Vagina (tissue), 2 donors: ENCODE measurements at regions not wholly inside any gene's neighbourhood (a gene's known extent, or its start where the extent isn't known, plus 50 kb on each side); places are given as distances from the start of the nearest gene placed in this dataset.
"Not testable (repeated sequence)": the region's sequence is repeated elsewhere in the genome, so short reads cannot be mapped to it uniquely, and the experiment has no call there.

Source experiments
- DNase-seq, 2 donors: peaks; one replicate each; pipeline ENCODE4 v3.0.0-alpha.2; 2017; ENCODE audit errors: extremely low spot score in 2 of 2
- H3K27ac ChIP-seq: fragments of 200-600 bp; sonication (generic); one replicate; pipeline ENCODE4 v1.5.1; 2019
- H3K27me3 ChIP-seq: fragments of 200-600 bp; sonication (generic); one replicate; pipeline ENCODE4 v1.5.1; 2019
- H3K36me3 ChIP-seq, 2 donors: fragments of 200-600 bp; sonication (generic); one replicate each; pipeline ENCODE4 v1.5.1; 2017 to 2019
- H3K4me1 ChIP-seq: fragments of 200-600 bp; sonication (generic); one replicate; pipeline ENCODE4 v1.5.1; 2019
- H3K4me3 ChIP-seq, 2 donors: fragments of 200-600 bp; sonication (generic); 1 replicate in 1 of 2; 2 replicates in 1 of 2; pipeline ENCODE4 v1.5.1; 2016 to 2019
- H3K9me3 ChIP-seq: fragments of 200-600 bp; sonication (generic); one replicate; pipeline ENCODE4 v1.5.1; 2019
- POLR2A ChIP-seq, 2 donors: fragments of 450-650 bp; IDR thresholded peaks; one replicate each; pipeline ENCODE4 v1.6.1; 2017; ENCODE audit warnings: antibody characterized with exemption in 2 of 2, mild to moderate bottlenecking in 2 of 2, moderate library complexity in 2 of 2
- POLR2AphosphoS5 ChIP-seq, 2 donors: sonication (generic); formaldehyde crosslinking; IDR thresholded peaks; one replicate each; pipeline ENCODE4 v1.9.0; 2017; ENCODE audit warnings: antibody characterized with exemption in 2 of 2, mild to moderate bottlenecking in 2 of 2, low read depth in 1 of 2; ENCODE audit not compliant: insufficient read depth in 1 of 2
- intact Hi-C: fragments of 100-400 bp; cut with DNase I; formaldehyde crosslinking; loops from one replicate; pipeline ENCODE4 v1.15.1; 2023
- TF ChIP-seq, protein P1 (sequence below), 3 experiments: fragments of 450-650 bp in 2 of 3; fragments of 200-600 bp in 1 of 3; sonication (generic) in 1 of 3; IDR thresholded peaks; one replicate each; pipeline ENCODE4 v1.5.1; 2017 to 2019; ENCODE audit warnings: antibody characterized with exemption in 3 of 3, mild to moderate bottlenecking in 2 of 3, moderate library complexity in 2 of 3

DNA sequence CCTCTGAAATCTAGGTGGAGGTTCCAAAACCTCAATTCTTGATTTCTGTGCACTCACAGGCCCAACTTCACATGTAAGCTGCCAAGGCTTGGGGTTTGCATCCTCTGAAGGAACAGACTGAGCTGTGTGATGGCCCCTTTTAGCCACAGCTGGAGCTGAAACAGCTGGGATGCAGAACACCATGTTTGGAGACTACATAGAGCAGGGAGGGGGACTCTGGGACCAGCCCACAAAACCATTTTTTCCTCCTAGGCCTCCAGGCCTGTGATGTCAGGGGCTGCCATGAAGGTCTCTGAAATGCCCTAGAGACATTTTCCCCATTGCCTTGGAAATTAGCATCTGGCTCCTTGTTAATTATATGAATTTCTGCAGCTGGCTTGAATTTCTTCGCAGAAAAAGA, 1025.9 kb upstream of the NOVA1 start:
- H3K27ac ChIP-seq = no peak overlapping the region
- no peaks in the 10 kb centered on the region for H3K36me3 ChIP-seq
- H3K4me1 ChIP-seq = no peaks in the 10 kb centered on the region
- TF ChIP-seq, protein P1, sequence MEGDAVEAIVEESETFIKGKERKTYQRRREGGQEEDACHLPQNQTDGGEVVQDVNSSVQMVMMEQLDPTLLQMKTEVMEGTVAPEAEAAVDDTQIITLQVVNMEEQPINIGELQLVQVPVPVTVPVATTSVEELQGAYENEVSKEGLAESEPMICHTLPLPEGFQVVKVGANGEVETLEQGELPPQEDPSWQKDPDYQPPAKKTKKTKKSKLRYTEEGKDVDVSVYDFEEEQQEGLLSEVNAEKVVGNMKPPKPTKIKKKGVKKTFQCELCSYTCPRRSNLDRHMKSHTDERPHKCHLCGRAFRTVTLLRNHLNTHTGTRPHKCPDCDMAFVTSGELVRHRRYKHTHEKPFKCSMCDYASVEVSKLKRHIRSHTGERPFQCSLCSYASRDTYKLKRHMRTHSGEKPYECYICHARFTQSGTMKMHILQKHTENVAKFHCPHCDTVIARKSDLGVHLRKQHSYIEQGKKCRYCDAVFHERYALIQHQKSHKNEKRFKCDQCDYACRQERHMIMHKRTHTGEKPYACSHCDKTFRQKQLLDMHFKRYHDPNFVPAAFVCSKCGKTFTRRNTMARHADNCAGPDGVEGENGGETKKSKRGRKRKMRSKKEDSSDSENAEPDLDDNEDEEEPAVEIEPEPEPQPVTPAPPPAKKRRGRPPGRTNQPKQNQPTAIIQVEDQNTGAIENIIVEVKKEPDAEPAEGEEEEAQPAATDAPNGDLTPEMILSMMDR (IDR thresholded peaks at IDR 0.05) = no peak
- TF ChIP-seq POLR2A (IDR thresholded peaks at IDR 0.05) (no peak), POLR2AphosphoS5 (IDR thresholded peaks at IDR 0.05; ENCODE audit: insufficient read depth in 1 of 2, low read depth in 1 of 2) (no peak)
- H3K4me3 ChIP-seq = no peak overlapping the region
- no peaks in the 10 kb centered on the region for H3K9me3 ChIP-seq
- intact Hi-C loops = no loop called here
- no peaks in the 10 kb centered on the region for H3K27me3 ChIP-seq
- no peak for DNase-seq

DNA sequence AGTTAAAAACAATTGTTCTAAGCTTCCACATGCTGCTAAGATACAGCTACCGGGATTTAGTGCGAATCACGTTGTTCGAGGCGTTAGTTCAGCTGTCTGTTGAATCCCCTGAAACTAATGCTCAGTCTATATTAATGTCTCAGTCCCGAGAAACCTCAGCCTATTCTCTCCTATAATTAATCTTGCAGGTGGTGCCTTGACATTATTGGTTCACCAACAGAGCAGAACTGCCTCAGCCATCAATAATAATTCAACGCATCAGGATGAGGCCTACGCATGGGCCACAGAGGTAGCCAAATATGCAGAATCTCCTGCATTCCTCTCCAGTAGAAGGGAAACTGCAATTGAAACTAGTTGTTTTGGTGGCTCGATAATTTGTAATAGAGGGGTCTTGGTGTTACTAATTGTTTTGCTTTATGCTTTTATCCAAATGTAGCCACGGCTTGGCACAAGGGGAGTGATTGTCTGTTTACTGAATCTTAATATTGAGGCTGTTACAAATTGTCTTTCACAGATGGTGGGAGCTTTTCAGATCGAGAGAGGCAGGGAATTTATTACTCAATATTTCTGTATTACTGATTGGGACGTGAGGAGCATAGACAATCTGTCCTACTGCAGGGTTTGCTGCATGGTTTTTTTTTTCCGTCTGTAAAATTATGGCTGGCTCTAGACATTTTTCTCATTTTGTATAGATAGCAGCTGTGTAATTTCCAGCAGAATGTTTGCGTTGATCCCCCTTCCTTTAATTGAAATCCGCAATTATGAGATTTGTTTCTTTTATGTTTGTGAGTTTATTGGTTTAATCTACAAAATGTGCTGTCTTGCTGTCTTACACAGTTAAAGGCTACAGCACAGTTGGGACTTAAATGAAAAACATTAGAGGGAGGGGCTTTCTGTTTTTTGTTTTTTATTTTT, 1036.5 kb upstream of the NOVA1 start:
- no peak overlapping the region for H3K4me3 ChIP-seq
- TF ChIP-seq POLR2A (IDR thresholded peaks at IDR 0.05) (no peak), POLR2AphosphoS5 (IDR thresholded peaks at IDR 0.05; ENCODE audit: insufficient read depth in 1 of 2, low read depth in 1 of 2) (no peak)
- TF ChIP-seq, protein P1 (IDR thresholded peaks at IDR 0.05) = no peak
- H3K36me3 ChIP-seq = no peaks in the 10 kb centered on the region
- H3K9me3 ChIP-seq = no peaks in the 10 kb centered on the region
- intact Hi-C loops = no loop called here
- H3K27ac ChIP-seq = no peak overlapping the region
- no peaks in the 10 kb centered on the region for H3K27me3 ChIP-seq
- DNase-seq = no peak
- H3K4me1 ChIP-seq = no peaks in the 10 kb centered on the region

DNA sequence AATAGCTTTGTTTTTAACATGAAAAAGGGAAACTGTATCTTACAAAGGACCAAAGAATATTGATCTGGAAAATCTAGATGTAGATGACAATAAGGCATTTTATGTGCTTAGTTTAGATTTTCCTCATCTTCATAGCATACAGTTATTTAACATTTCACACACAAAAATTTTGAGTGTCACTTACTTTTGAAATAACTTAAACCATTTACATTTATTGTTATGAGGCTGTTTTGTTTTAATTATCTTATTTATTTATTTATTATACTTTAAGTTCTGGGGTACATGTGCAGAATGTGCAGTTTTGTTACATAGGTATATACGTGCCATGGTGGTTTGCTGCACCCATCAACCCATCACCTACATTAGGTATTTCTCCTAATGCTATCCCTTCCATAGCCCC, 1042.9 kb upstream of the NOVA1 start:
- H3K36me3 ChIP-seq, H3K9me3 ChIP-seq, intact Hi-C loops, H3K27ac ChIP-seq, H3K4me1 ChIP-seq, H3K4me3 ChIP-seq, H3K27me3 ChIP-seq, DNase-seq: not testable (repeated sequence)

DNA sequence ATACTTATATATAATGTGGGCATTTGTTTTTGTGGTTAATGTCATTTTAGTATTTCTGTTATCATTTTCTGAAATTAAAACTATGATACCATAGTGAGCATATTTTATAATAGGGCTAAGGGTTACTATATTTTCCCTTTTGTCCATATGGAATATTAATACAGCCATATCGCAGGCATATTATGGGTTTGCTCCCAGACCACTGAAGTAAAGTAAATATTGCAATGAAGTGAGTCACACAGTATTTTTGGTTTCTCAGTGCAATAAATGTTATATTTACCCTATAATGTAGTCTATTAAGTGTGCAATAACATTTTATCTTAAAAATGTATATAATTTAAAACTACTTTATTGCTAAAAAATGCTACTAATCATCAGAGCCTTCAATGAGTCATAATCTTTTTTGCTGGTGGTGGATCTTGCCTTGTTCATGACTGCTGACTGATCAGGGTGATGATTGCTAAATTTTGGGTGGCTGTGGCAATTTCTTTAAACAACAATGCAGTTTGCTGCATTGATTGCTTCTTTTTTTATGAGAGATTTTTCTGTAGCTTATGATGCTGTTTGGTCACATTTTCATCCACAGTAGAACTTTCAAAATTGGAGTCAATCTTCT, 1044.5 kb upstream of the NOVA1 start:
- DNase-seq = no peak
- no peak overlapping the region for H3K27ac ChIP-seq
- TF ChIP-seq POLR2AphosphoS5 (IDR thresholded peaks at IDR 0.05; ENCODE audit: insufficient read depth in 1 of 2, low read depth in 1 of 2) (no peak), POLR2A (IDR thresholded peaks at IDR 0.05) (no peak)
- TF ChIP-seq, protein P1 (IDR thresholded peaks at IDR 0.05) = no peak
- H3K9me3 ChIP-seq = peaks cover 3% of the 10 kb centered on the region
- H3K27me3 ChIP-seq = no peaks in the 10 kb centered on the region
- no peaks in the 10 kb centered on the region for H3K36me3 ChIP-seq
- no peaks in the 10 kb centered on the region for H3K4me1 ChIP-seq
- intact Hi-C loops = no loop called here
- no peak overlapping the region for H3K4me3 ChIP-seq

DNA sequence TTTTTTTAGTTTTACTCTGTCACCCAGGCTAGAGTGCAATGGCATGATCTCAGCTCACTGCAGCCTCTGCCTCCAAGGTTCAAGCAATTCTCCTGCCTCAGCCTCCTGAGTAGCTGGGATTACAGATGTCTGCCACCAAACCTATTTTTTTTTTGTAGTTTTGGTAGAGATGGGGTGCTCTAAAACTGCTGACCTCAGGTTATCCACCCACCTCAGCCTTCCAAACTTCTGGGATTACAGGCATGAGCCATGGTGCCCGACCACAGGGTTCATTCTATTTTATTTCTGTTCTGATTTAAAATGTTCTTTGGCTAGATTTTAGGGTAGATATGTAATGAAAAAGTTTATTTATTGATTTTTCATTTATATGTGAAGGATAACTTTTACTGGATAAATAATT, 1062.8 kb upstream of the NOVA1 start:
- H3K4me1 ChIP-seq = no peaks in the 10 kb centered on the region
- H3K27ac ChIP-seq = no peak overlapping the region
- peaks cover 6% of the 10 kb centered on the region for H3K9me3 ChIP-seq
- no peak for DNase-seq
- no peak for TF ChIP-seq POLR2A (IDR thresholded peaks at IDR 0.05)
- TF ChIP-seq, protein P1 (IDR thresholded peaks at IDR 0.05) = no peak
- TF ChIP-seq POLR2AphosphoS5 (IDR thresholded peaks at IDR 0.05; ENCODE audit: insufficient read depth in 1 of 2, low read depth in 1 of 2) = no peak
- intact Hi-C loops = no loop called here
- no peak overlapping the region for H3K4me3 ChIP-seq
- no peaks in the 10 kb centered on the region for H3K27me3 ChIP-seq
- H3K36me3 ChIP-seq = no peaks in the 10 kb centered on the region
